Endothelial cell (in vitro differentiated cells): ENCODE measurements at regions not wholly inside any gene's neighbourhood (a gene's known extent, or its start where the extent isn't known, plus 50 kb on each side); places are given as distances from the start of the nearest gene placed in this dataset.

Source experiments
- DNase-seq: peaks from one replicate; pipeline ENCODE4 v3.0.0; 2021; ENCODE audit warnings: low spot score
- H3K27ac Mint-ChIP-seq: one replicate; pipeline ENCODE4 v1.8.0; 2021; ENCODE audit warnings: mixed read lengths, inconsistent platforms; ENCODE audit not compliant: unreplicated experiment
- H3K27me3 Mint-ChIP-seq: one replicate; pipeline ENCODE4 v1.8.0; 2021; ENCODE audit warnings: mild to moderate bottlenecking, moderate library complexity, mixed read lengths, inconsistent platforms; ENCODE audit not compliant: unreplicated experiment
- H3K36me3 Mint-ChIP-seq: one replicate; pipeline ENCODE4 v1.8.0; 2021; ENCODE audit warnings: mild to moderate bottlenecking, low read depth, mixed read lengths, inconsistent platforms; ENCODE audit not compliant: unreplicated experiment
- H3K4me1 Mint-ChIP-seq: one replicate; pipeline ENCODE4 v1.8.0; 2021; ENCODE audit warnings: mild to moderate bottlenecking, mixed read lengths, inconsistent platforms; ENCODE audit not compliant: unreplicated experiment
- H3K4me3 Mint-ChIP-seq: one replicate; pipeline ENCODE4 v1.8.0; 2021; ENCODE audit warnings: mild to moderate bottlenecking, mixed read lengths, inconsistent platforms; ENCODE audit not compliant: unreplicated experiment
- H3K9me3 Mint-ChIP-seq: one replicate; pipeline ENCODE4 v1.8.0; 2021; ENCODE audit warnings: mixed read lengths, inconsistent platforms; ENCODE audit not compliant: unreplicated experiment
- CTCF ChIP-seq: fragments of 200-600 bp; sonication (generic); IDR thresholded peaks from one replicate; pipeline ENCODE4 v1.5.0; 2021; ENCODE audit warnings: antibody characterized with exemption; ENCODE audit not compliant: unreplicated experiment

DNA sequence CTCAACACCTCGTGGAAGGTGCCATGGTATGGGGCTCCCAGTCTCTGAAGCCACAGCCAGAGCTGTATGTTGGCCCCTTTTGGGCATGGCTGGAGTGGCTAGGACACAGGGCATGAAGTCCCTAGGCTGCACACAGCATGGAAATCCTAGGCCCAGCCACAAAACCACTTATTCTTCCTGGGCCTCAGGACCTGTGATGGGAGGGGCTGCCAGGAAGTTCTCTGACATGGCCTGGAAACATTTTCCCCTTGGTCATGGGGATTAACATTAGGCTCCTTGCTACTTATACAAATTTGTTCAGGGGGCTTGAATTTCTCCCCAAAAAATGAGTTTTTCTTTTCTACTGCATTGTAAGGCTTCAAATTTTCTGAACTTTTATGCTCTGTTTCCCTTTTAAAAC is 2091.2 kb upstream of the ACO1 start:
- TF ChIP-seq CTCF = no peak
- no peak overlapping the region for H3K27ac Mint-ChIP-seq
- peaks cover under 1% of the 10 kb centered on the region for H3K36me3 Mint-ChIP-seq
- H3K4me3 Mint-ChIP-seq = no peak overlapping the region
- H3K4me1 Mint-ChIP-seq = no peaks in the 10 kb centered on the region
- no peaks in the 10 kb centered on the region for H3K9me3 Mint-ChIP-seq
- H3K27me3 Mint-ChIP-seq = peaks cover 4% of the 10 kb centered on the region
- DNase-seq = no peak

DNA sequence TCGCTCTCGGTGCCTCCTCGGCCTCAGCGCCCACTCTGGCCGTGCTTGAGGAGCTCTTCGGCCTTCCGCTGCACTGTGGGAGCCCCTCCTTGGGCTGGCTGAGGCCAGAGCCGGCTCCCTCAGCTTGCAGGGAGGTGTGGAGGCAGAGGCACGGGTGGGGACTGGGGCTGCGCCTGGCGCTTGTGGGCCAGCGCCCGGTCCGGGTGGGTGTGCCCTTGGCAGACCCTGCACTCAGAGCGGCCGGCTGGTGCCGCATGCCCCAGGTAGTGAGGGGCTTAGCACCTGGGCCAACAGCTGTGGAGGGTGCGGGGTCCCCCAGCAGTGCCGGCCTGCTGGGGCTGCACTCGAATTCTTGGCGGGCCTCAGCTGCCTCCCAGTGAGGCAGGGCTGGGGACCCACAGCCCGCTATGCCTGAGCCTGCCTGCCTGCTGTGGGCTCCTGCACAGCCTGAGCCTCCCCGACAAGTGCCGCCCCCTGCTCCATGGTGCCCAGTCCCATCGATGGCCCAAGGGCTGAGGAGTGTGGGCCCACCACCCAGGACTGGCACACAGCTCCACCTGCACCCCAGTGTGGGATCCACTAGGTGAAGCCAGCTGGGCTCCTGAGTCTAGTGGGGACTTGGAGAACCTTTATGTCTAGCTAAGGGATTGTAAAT is 2085.2 kb upstream of the ACO1 start:
- H3K9me3 Mint-ChIP-seq = no peaks in the 10 kb centered on the region
- no peak overlapping the region for H3K4me3 Mint-ChIP-seq
- H3K27me3 Mint-ChIP-seq = no peaks in the 10 kb centered on the region
- peaks cover 3% of the 10 kb centered on the region for H3K36me3 Mint-ChIP-seq
- H3K4me1 Mint-ChIP-seq = peaks cover 5% of the 10 kb centered on the region
- no peak for DNase-seq
- TF ChIP-seq CTCF = no peak
- H3K27ac Mint-ChIP-seq = no peak overlapping the region

GRCh38 chr9:30301271-30301963 is 2083.0 kb upstream of the ACO1 start:
- Mint-ChIP-seq H3K36me3 (peaks cover 3% of the 10 kb centered on the region), H3K9me3 (no peaks in the 10 kb centered on the region), H3K27me3 (no peaks in the 10 kb centered on the region), H3K4me1 (peaks cover 5% of the 10 kb centered on the region), H3K27ac (peak overlapping the region; percentile 96), H3K4me3 (no peak overlapping the region)
- DNase-seq = peak; percentile 19
- no peak for TF ChIP-seq CTCF

- Mint-ChIP-seq H3K27me3 (peaks cover 2% of the 10 kb centered on the region), H3K4me3 (no peak overlapping the region), H3K27ac (no peak overlapping the region), H3K4me1 (no peaks in the 10 kb centered on the region), H3K36me3 (no peaks in the 10 kb centered on the region), H3K9me3 (no peaks in the 10 kb centered on the region)
- no peak for TF ChIP-seq CTCF
- DNase-seq = no peak
These were observed 2073.7 kb upstream of the ACO1 start for GRCh38 chr9:30310711-30311110.

GRCh38 chr9:30329431-30329830 is 2055.0 kb upstream of the ACO1 start:
- Mint-ChIP-seq H3K27ac (no peak overlapping the region), H3K27me3 (peaks cover 2% of the 10 kb centered on the region), H3K4me3 (no peak overlapping the region), H3K4me1 (no peaks in the 10 kb centered on the region), H3K9me3 (no peaks in the 10 kb centered on the region), H3K36me3 (no peaks in the 10 kb centered on the region)
- no peak for DNase-seq
- TF ChIP-seq CTCF = no peak
